GM21423 (cell line): ENCODE measurements at regions not wholly inside any gene's neighbourhood (a gene's known extent, or its start where the extent isn't known, plus 50 kb on each side); places are given as distances from the start of the nearest gene placed in this dataset.

Experiments
- ATAC-seq: cut with Tn5 transposase; IDR thresholded peaks from one replicate; pipeline ENCODE4 v1.9.1; 2021; ENCODE audit warnings: mild to moderate bottlenecking, moderate library complexity; ENCODE audit not compliant: unreplicated experiment

DNA sequence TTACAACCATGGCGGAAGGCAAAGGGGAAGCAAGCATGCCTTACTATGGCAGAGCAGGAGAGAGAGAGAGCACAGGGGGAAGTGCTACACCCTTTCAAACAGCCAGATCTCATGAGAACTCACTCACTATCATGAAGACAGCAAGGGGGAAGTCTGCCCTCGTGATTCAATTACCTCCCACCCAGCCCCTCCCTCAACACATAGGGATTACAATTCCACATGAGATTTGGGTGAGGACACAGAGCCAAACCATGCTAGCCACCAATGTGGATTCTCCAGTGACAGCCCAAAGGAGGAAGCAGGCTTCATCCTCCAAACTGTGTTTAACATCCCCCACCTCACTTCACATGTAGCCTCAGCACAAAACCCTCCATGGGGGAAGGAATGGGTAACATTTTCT is 563.7 kb downstream of the CDK5RAP2 start:
- ATAC-seq = no peak

DNA sequence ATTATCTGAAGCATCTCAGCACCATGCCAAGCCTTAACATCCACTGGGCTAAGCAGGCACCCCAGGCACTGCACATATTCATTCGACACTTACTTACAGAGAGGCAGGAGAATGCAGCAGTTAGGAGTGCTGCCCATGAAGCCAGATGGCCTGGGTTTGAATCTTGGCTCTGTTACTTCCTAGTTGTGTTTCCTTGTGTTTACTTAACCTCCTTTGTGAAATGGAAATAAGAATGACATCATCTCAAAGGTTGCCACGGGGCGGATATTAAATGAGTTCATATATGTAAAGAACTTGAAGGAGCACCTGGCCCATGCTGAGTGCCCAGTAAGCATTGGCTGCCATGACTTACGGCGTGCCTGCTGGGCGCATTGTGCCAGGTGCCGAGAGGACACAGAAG is 565.2 kb downstream of the CDK5RAP2 start:
- no peak for ATAC-seq

DNA sequence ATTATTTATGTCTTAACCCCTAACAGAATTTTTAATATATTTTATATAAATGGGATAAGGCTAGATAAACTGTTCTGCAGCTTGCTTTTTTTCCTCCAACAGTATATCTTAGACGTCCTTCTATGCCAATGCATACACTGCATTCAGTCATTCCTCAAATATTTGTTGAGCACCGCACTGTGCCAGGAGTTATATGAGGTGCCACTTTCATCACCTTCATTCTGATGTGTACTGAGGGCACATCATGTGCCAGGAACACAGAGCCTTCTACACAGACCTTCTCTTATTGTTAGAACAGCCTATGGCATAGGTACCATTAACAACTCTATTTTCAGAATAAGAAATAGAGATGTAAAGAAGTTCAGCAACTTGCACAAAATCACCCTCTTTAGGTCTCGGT is 570.1 kb downstream of the CDK5RAP2 start:
- ATAC-seq = no peak

DNA sequence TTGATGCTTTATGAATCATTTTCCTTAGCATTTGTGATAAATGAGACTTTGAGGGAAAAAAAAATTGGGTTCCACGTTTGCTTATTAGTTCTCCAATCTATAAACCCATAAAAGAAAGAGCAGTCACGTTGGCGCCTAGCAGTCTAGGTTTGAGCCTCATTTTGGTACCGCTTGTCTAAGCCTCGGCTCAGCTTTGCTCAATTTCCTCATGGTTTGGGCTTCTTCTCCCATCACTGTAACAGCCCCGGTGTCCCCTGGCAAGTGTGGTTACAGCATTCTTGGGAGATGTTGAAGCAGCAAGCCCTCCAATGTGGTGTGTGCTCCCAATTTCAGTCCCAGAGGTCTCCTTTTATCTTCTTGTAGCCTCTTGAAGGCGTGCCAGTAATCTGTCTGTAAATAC is 578.4 kb downstream of the CDK5RAP2 start:
- ATAC-seq = no peak

DNA sequence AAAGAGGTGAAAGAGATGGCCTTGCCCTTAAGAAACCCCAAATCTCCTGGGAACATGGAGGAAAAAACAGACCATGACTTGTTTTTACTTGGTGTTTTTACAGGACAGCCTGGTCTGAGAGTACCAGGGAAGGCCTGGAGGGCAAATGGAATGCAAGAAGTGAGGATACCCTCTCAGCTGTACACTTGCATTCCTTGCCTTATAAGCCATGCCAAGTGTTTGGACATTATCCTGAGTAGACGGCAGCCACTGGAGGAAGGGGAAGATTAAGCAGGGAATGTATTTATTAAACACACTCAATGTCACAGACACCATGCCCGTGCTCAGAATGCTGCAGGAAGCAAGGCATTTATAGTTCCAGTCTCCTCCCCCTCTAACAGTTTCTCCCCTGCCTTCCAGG is 581.4 kb downstream of the CDK5RAP2 start:
- no peak for ATAC-seq

DNA sequence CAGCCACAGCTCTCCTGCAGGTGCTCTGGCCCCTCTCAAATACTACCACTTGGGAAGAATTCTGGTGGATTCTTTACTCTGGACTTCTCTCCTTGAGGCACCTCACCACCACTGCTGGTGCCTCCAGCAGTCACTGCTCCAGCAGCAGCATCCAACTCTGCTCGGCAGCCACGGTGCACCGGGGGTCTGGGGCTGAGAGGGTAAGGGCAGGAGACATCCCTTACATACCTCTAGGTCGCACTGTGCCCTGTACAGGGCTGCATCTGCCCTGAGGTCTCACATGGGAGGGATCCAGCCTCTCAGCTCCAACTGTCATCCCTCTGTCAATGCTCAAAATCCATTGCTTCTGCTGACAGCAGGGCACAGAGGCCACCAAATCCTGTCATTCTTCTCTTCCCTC is 588.2 kb downstream of the CDK5RAP2 start:
- no peak for ATAC-seq

DNA sequence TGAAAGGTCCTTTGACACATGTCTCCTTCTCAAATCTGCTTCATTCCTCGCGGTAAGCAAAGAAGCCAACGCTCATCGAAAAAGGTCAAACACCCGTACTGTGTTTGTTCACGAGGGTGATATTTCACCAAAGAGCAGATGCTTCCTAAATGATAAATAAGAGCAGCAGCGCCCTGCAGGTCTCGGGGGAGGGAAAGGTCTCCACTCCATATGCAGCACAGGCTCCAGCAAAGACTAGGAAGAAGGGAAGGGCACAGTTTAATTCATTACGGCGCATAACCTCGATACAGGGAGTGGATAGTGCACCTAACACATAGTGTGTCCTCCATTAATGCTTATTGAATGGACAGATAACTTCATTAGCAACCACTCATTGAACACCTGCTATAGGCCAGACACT is 593.3 kb downstream of the CDK5RAP2 start:
- ATAC-seq = no peak

DNA sequence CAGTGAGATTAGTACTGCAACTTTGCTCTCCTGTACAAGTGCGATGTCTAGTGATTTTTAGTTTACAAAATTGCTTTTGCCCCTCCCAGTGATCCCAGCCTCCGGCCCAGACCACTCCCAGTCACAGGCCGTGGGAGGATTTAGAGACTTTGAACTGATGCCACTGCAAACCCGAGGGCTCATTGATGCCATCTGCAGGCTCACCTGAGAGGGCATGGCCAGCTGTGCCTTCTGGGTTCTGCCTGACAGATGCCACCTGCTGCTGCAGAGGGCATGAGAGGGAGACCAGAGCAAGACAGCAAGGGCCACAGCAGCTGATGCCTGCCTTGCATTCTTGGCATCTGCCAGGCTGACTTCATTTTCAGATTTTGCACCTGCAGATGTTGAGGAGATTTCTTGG is 593.8 kb downstream of the CDK5RAP2 start:
- ATAC-seq = no peak

DNA sequence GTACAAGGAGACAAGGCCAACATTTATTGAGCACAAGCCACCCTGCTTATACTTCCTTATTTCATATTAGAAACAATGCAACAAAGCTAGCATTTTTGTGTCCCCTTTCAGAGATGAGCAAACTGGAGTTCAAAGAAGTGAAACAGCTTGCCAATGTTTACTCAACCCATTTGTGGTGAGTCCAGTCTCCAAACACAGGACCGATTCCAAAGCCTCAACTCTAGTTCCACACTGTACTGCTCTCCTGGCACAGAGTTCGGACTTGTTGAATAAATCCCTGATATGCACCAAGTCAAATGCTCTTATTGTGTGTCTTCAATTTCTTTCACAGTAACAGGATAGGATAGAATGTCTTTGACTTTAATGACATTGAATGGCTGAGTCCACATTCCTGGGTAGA is 604.8 kb upstream of the BRINP1 start:
- no peak for ATAC-seq

DNA sequence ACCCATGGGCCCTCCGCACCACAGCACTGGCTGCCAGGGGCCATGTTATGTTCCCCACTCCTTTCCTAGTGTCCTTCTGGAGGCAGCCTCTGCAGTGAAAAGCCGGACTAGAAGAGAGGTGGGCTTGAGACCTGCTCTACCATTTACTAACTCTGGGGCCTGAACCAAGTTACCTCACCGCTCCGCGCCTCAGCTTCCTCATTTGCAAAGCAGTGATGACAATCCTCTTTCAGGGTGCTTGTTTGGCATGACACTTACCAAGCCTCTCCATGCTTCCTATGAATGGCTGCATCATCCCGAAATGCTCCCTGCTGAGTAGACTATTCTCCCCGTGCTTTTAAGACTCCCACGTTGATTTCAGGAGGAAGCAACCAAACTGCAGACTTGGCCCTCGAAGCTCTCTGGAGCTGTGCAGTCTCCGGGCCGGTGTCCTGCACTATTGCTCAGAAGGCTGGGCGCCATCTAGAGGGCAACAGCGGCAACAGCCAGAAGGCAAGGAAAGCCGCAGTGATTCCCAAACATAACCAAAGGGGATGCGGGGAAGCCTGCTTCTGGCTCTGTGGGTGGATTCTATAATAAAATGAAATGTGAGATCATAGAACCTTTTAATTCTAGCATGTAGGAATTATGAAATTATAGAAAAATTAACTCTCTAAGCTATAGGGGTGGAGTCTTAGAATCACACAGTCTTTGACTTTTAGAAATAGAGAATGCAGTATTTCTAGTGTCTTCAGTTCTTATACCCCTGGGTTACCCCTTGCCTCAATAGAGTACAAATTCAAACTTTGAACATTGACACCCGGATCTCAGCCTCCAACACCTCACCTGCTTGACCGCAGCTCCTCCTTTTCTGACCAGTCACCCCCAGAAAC is 599.8 kb upstream of the BRINP1 start:
- peak; percentile 90 for ATAC-seq

DNA sequence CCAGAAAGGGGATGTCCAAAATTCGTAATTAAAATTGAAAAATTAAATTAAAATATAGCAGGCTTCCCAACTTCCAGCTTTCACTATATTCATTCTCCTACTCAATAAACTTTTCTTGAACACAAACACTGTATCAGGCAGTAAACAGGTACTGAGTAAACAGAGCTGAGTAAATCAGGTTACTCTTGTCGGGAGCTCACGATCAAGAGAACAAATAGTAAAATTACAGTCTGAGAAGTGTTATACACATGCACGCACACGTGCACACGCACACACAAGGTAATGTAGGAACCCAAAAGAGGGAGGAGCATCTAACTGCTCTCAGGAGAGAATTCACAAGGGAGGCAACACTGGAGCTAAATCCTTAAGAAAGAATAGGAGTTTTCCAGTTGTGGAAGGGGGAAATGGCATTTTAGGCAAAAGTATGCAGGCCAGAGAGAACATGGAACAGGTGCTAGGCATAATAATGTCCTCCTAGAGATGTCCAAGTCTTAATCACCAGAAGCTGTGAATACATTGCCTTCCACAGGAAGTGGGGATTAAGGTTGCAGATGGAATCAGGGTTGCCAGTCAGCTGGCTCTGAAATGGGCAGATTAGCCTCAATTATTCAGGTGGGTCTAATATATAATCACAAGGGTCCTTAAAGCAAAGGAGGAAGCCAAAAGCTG is 598.8 kb upstream of the BRINP1 start:
- ATAC-seq = no peak

DNA sequence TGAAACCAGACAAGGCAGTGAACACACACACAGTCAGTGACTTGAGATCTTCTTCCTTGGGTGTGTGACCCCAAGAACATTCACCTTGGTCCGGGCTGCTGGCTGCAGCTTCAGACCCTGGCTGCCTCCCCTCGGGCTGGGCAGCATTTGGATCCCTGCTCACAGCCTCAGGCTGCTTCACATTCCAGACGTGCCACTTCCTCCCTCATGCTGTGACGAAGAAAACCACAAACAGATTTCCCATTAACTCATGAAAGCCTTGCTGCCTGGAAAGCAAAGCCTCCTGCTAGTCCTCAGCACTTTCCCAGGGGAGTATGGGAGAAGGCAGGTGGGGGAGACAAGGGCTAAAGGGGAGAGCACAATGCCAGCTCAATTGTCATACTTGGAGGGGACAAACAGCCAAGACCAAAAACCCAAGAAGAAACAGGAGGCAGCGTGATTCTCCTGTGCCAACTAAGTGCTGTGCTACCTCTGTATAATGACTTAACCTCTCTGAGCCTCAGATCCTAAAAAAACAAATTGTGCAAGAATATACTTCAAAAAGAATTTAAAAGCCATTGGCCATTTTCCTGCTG is 594.6 kb upstream of the BRINP1 start:
- no peak for ATAC-seq

DNA sequence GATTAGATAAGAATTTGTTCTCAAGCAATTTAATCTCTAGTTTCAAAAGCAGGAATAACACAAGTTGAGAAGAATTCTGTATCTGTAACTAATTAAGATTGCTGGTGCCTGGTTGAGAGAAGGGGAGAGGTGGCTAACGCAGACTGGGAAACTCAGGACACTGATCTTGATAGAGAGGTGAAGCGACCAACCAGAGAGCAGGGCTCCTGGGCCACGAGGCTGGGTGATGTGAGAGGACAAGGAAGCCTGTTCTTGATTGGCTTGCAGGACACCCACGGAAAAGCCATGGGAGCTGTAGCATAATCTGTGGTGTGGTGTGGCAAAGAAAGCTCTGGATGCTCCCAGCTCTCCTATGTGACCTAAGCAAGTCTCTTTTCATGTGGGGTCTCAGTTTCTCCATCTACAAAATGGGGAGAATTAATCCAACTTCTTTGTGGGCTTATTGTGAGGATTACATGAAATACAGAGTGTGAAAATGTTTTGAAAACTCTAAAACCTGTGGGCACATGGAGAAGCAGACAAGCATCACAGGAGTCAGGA is 594.1 kb upstream of the BRINP1 start:
- no peak for ATAC-seq

DNA sequence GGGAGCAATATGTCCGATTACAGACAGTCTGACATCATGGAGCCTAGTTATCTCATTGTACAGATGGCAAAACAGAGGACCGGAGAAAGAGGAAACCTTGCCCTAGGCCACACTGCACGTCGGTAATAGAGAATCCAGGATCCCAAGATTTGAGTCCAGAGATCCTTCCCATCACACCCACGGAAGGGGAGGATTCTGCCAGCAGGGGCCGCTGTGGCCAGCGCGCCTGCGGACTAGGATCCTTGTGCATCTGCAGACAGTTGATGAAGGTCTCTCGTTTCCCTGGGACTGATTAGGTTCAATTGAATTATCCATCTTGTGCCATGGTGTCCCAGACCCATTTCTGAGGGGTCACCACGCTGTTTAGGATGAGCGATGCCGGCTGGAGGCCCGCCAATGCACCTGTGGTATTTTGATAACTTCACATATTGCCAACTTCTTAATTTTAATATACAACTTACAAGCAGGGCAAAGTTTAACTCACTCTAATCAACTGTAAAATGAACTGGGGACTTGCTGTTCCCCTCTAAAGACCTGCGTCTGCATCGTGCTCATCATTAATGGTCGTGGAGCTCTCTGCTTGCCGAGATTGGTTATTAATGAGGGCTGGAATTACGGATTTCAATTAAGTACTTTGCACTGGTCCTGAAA is 592.7 kb upstream of the BRINP1 start:
- ATAC-seq = no peak

DNA sequence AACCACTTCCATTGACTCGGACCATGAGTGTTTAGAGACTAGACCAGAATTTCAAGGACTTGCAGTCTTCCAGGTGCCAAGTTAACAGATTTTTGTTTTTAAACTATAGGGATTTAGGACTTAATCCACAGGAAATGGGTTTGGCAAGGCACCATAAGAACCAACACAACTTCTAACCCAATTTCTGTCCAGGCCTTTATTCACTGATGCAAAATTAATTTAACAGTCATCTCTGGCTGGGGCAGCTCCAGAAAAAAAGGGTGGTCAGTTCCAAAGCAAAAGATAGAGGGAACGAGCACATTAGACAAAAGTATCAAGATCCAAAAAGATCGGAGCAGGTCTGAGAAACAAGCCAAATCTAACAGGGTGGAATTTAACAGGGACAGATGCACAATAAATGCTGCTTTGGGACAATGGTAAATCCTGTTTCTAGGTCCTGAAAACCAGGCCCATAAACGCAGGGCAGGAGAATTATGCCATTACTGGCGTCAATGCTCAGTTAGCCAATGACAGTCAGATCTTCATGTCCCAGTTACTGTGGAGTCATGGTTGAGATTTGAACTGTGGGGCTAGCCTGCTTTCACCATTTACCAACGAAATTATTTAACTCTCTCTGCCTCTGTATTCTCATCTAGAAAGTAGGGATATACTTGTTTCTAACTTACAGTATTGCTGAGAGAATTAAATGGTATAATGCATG is 590.8 kb upstream of the BRINP1 start:
- ATAC-seq = no peak

DNA sequence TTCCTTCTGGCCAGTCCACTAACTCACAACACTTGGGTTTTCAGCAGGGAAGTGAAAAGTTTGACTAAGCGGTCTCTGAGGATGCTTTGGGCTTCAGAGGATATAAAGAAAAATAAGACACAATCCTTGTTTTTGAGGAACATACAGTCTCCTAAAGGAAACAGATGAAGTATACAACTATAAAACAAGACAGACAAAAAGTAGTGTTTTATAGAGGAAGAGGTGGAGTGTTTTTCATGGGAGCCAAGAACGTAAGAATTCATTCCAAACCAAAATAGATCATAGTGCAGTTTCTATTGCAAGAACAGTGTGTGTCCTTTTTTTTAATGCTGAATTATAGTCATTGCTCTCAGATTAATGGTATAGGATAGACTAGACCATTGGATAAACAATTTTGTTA is 586.9 kb upstream of the BRINP1 start:
- no peak for ATAC-seq

DNA sequence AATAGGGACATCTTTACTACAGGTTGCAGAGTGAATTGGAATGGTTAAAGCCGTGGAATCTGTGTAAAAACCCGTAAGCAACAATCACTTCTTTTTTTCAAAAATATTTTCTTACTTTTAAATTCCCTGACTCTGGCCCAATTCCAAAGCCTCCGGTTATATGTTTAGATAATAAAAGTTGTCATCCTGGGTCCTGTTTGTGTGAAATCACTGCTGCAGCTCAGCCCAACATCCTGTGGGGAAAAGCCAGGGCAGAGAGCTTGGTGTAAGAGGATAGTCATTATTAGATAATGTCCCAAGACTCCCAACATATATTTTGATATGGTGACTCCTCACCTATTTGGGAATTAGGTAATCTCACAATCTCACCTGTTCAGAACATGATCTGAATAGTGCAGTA is 586.0 kb upstream of the BRINP1 start:
- no peak for ATAC-seq

DNA sequence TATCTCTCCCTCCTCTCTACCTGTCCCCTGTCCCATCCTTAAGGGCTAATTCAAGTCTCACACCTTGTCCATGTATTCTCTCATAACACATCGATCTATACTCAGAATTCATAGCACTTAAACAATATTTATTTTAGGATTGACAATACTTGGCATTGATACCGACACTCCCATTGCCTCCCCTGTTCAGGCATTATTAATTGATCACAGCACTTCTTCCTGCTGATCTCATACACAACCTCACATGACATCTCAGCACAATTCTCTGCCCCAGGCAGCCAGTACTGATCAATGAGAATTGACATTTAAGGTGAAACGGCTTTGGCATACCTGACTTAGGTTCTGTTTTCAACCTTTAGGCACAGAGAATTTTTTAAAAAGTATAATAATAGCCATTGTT is 582.4 kb upstream of the BRINP1 start:
- no peak for ATAC-seq

DNA sequence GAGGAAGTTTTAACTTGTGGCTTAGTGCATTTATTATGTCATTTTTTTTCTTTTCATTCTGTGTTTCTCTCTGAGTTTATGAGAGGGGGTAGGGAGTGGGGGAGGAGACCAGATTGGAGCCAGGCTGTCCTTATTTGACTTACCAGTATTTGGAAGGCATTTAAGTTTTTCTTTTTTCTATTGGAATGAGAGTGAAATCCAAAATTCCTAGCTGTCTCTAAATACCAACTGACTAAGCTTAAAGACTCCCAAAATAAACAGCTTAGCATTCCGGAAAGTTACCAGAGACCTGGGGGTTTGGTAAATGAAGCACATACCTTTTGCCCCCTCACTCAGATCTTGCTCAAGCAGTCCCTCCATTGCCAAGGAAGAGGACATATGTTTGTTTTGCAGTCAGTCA is 581.9 kb upstream of the BRINP1 start:
- no peak for ATAC-seq

DNA sequence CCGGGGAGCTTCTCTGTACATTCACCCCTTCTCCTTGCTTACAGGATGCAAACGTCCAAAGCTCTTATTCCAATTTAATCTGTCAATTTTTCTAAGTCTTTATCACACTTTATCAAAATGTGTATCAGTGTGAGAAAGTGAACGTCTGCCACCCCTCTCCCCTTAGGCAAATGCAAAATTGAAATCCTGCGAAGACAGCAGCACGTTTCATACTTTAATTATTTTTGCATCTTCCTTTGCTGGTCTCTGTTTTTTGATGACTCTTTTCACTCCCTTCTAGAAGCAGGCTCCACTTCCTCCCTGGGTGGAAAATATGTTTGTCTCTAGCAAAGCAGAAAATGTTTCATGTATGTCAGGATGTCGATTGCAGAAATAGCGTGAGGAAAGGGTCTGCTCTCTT is 576.5 kb upstream of the BRINP1 start:
- ATAC-seq = no peak

DNA sequence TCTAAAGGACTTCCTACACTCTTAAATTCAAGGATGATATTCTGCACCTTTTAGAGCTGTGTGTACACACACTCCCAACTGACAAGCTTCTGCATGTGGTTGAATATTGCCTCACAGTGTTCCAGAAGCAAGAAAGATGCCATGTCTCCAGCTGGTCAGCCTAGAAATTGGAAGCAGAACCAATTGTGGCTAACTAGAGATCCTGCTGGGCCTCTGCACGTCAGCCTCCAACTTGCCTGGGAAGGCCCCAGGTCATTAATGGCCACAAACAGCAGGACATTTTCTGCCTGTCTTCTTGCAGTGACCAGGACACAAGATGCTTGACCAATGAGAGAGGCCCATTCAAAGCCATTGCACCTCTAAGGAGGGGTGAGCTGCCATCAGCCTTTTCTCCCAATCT is 571.9 kb upstream of the BRINP1 start:
- no peak for ATAC-seq
